ENCODE measurements at regions not wholly inside any gene's neighbourhood (a gene's known extent, or its start where the extent isn't known, plus 50 kb on each side); places are given as distances from the start of the nearest gene placed in this dataset.

GRCh38 chr6:21981235-21981833, 315.5 kb downstream of the PRL start:
- DNase-seq (ENCODE audit: extremely low read depth, insufficient read length) = no peak
- no peak for TF ChIP-seq CTCF (IDR thresholded peaks at IDR 0.05; ENCODE audit: insufficient read depth, low read length, poor library complexity, severe bottlenecking)
- Histone ChIP-seq H3K4me3 (replicated peaks; ENCODE audit: low read depth, low read length) (no peak overlapping the region), H3K36me3 (ENCODE audit: control insufficient read depth, insufficient read depth, low read length) (no peaks in the 10 kb centered on the region), H3K27me3 (replicated peaks; ENCODE audit: control insufficient read depth, insufficient read depth, low read length) (no peaks in the 10 kb centered on the region)

- no peak for DNase-seq (ENCODE audit: extremely low read depth, insufficient read length)
- Histone ChIP-seq H3K36me3 (ENCODE audit: control insufficient read depth, insufficient read depth, low read length) (no peaks in the 10 kb centered on the region), H3K4me3 (replicated peaks; ENCODE audit: low read depth, low read length) (no peak overlapping the region), H3K27me3 (replicated peaks; ENCODE audit: control insufficient read depth, insufficient read depth, low read length) (no peaks in the 10 kb centered on the region)
- no peak for TF ChIP-seq CTCF (IDR thresholded peaks at IDR 0.05; ENCODE audit: insufficient read depth, low read length, poor library complexity, severe bottlenecking)
Observed at GRCh38 chr6:21984135-21984534, 312.7 kb downstream of the PRL start.

GRCh38 chr6:21984561-21984960, 312.3 kb downstream of the PRL start:
- Histone ChIP-seq H3K36me3 (ENCODE audit: control insufficient read depth, insufficient read depth, low read length) (no peaks in the 10 kb centered on the region), H3K4me3 (replicated peaks; ENCODE audit: low read depth, low read length) (no peak overlapping the region), H3K27me3 (replicated peaks; ENCODE audit: control insufficient read depth, insufficient read depth, low read length) (no peaks in the 10 kb centered on the region)
- no peak for TF ChIP-seq CTCF (IDR thresholded peaks at IDR 0.05; ENCODE audit: insufficient read depth, low read length, poor library complexity, severe bottlenecking)
- no peak for DNase-seq (ENCODE audit: extremely low read depth, insufficient read length)

GRCh38 chr6:21985904-21986303, 310.9 kb downstream of the PRL start:
- Histone ChIP-seq H3K4me3 (replicated peaks; ENCODE audit: low read depth, low read length) (no peak overlapping the region), H3K27me3 (replicated peaks; ENCODE audit: control insufficient read depth, insufficient read depth, low read length) (no peaks in the 10 kb centered on the region), H3K36me3 (ENCODE audit: control insufficient read depth, insufficient read depth, low read length) (no peaks in the 10 kb centered on the region)
- no peak for DNase-seq (ENCODE audit: extremely low read depth, insufficient read length)
- no peak for TF ChIP-seq CTCF (IDR thresholded peaks at IDR 0.05; ENCODE audit: insufficient read depth, low read length, poor library complexity, severe bottlenecking)

- Histone ChIP-seq H3K4me3 (replicated peaks; ENCODE audit: low read depth, low read length) (no peak overlapping the region), H3K27me3 (replicated peaks; ENCODE audit: control insufficient read depth, insufficient read depth, low read length) (no peaks in the 10 kb centered on the region)
Observed at GRCh38 chr6:21986703-21987102, 310.1 kb downstream of the PRL start.

More at GRCh38 chr6:21986703-21987102, 310.1 kb downstream of the PRL start:
- DNase-seq (ENCODE audit: extremely low read depth, insufficient read length) = no peak
- H3K36me3 ChIP-seq (ENCODE audit: control insufficient read depth, insufficient read depth, low read length) = no peaks in the 10 kb centered on the region
- no peak for TF ChIP-seq CTCF (IDR thresholded peaks at IDR 0.05; ENCODE audit: insufficient read depth, low read length, poor library complexity, severe bottlenecking)

Data from GM06990 (cell line).